Endothelial cell of umbilical vein (primary cell): ENCODE measurements at regions not wholly inside any gene's neighbourhood (a gene's known extent, or its start where the extent isn't known, plus 50 kb on each side); places are given as distances from the start of the nearest gene placed in this dataset.

Source experiments
- BruUV-seq: library from RNA; stranded (reverse); fragments of 400-500 nt; replicated peaks from 2 replicates; lab custom pipeline; 2021; lab: Mats Ljungman, UMichigan
- CTCF ChIA-PET: fragments of 300-600, 350-600 bp; sonication (Branson Sonifier 250); formaldehyde crosslinking; loops from one replicate; lab custom pipeline; 2021; ENCODE audit warnings: antibody characterized with exemption, inconsistent platforms; lab: Charles Lee
- POLR2A ChIA-PET: fragments of 300-600, 350-600 bp; sonication (Branson Sonifier 250); formaldehyde crosslinking; loops from one replicate; lab custom pipeline; 2021; ENCODE audit warnings: antibody characterized with exemption, inconsistent platforms; lab: Charles Lee
- DNase-seq: peaks from one replicate; pipeline ENCODE4 v3.0.0-alpha.2; 2011; ENCODE audit warnings: low read depth, low spot score
- FAIRE-seq: peaks from 2 replicates; lab custom pipeline; 2011; peaks lifted over from hg19 to GRCh38; lab: Jason Lieb, UNC
- H2AFZ ChIP-seq: 2 replicates; pipeline ENCODE4 v1.6.0; 2012; ENCODE audit warnings: low read depth, low read length, control low read depth, inconsistent platforms
- H3K27ac ChIP-seq: 2 replicates; pipeline ENCODE4 v1.5.1; 2011; ENCODE audit warnings: low read depth, mild to moderate bottlenecking, control low read depth, low read length, moderate library complexity; ENCODE audit not compliant: insufficient read depth
- H3K27me3 ChIP-seq, 2 experiments: 2 replicates each; pipeline versions ENCODE4 v1.6.0 to v1.6.1; 2011; ENCODE audit warnings: low read length in 2 of 2, mixed read lengths in 1 of 2; ENCODE audit not compliant: control insufficient read depth in 2 of 2, insufficient read depth in 2 of 2
- H3K36me3 ChIP-seq, 2 experiments: 2 replicates in 1 of 2; 3 replicates in 1 of 2; pipeline ENCODE4 v1.5.1; 2011; ENCODE audit warnings: low read length in 2 of 2, mild to moderate bottlenecking in 1 of 2, moderate library complexity in 1 of 2; ENCODE audit not compliant: control insufficient read depth in 2 of 2, insufficient read depth in 2 of 2; ENCODE audit errors: extremely low read depth in 1 of 2
- H3K4me1 ChIP-seq: 3 replicates; pipeline ENCODE4 v1.5.1; 2011; ENCODE audit warnings: mild to moderate bottlenecking, low read length; ENCODE audit not compliant: control insufficient read depth, insufficient read depth; ENCODE audit errors: extremely low read depth
- H3K4me2 ChIP-seq: 2 replicates; pipeline ENCODE4 v1.6.1; 2011; ENCODE audit warnings: low read length, control low read depth, mixed read lengths; ENCODE audit not compliant: insufficient read depth
- H3K4me3 ChIP-seq, 3 experiments: fragments of 200-600 bp in 1 of 3; sonication (generic), shearing (Covaris generic) in 1 of 3; replicated peaks in 1 of 3; 2 replicates each; pipeline ENCODE4 v1.5.1; 2011 to 2016; ENCODE audit warnings: control low read depth in 3 of 3, low read length in 3 of 3, mild to moderate bottlenecking in 2 of 3, inconsistent platforms in 1 of 3, low read depth in 1 of 3, moderate library complexity in 1 of 3; ENCODE audit not compliant: insufficient read depth in 1 of 3
- H3K79me2 ChIP-seq: 2 replicates; pipeline ENCODE4 v1.6.0; 2012; ENCODE audit warnings: low read length, inconsistent platforms; ENCODE audit not compliant: control insufficient read depth, insufficient read depth
- H3K9ac ChIP-seq: replicated peaks from 2 replicates; pipeline ENCODE3; 2011; ENCODE audit warnings: low read length, control low read depth; ENCODE audit not compliant: insufficient read depth; ENCODE audit errors: extremely low read depth
- H3K9me1 ChIP-seq: replicated peaks from 3 replicates; pipeline ENCODE4 v1.6.0; 2011; ENCODE audit warnings: mild to moderate bottlenecking, low read length; ENCODE audit not compliant: control insufficient read depth, insufficient read depth; ENCODE audit errors: extremely low read depth
- H3K9me3 ChIP-seq: replicated peaks from 2 replicates; pipeline ENCODE4 v1.5.1; 2012; ENCODE audit warnings: low read length, inconsistent platforms; ENCODE audit not compliant: control insufficient read depth, insufficient read depth
- H4K20me1 ChIP-seq: replicated peaks from 2 replicates; pipeline ENCODE3; 2011; ENCODE audit warnings: mild to moderate bottlenecking, low read length; ENCODE audit not compliant: control insufficient read depth, insufficient read depth; ENCODE audit errors: extremely low read depth
- FOS ChIP-seq: IDR thresholded peaks from 2 replicates; pipeline ENCODE4 v1.6.1; 2011; ENCODE audit warnings: mild to moderate bottlenecking, low read length, moderate library complexity, borderline replicate concordance; ENCODE audit not compliant: insufficient read depth
- JUN ChIP-seq: IDR thresholded peaks from 2 replicates; pipeline ENCODE4 v1.6.1; 2011; ENCODE audit warnings: borderline replicate concordance, low read depth; ENCODE audit not compliant: insufficient read length, insufficient read depth
- POLR2A ChIP-seq: IDR thresholded peaks from 2 replicates; pipeline ENCODE4 v1.6.1; 2012; ENCODE audit warnings: low read depth, mild to moderate bottlenecking, control low read depth, low read length
- dilution Hi-C: fragments of 300-500 bp; cut with MboI; formaldehyde crosslinking; loops from one replicate; pipeline ENCODE4 v1.15.0; 2019; ENCODE audit warnings: low sequenced_read_pairs; ENCODE audit not compliant: extremely low pct_ligation_motif_present
- intact Hi-C: fragments of 100-400 bp; cut with micrococcal nuclease; formaldehyde crosslinking; loops from one replicate; pipeline ENCODE4 v1.10.0; 2022
- TF ChIP-seq, protein P1 (sequence below), 2 donors: IDR thresholded peaks; 1 replicate in 1 of 2; 2 replicates in 1 of 2; pipeline ENCODE4 v1.5.1; 2011; ENCODE audit warnings: low read length in 2 of 2, mild to moderate bottlenecking in 2 of 2, moderate library complexity in 2 of 2, control low read depth in 1 of 2, inconsistent platforms in 1 of 2, low read depth in 1 of 2; ENCODE audit not compliant: insufficient read depth in 1 of 2; ENCODE audit errors: extremely low read depth in 1 of 2
- TF ChIP-seq, protein P2 (sequence below): IDR thresholded peaks from 2 replicates; pipeline ENCODE4 v1.6.1; 2011; ENCODE audit not compliant: insufficient read depth, insufficient read length

DNA sequence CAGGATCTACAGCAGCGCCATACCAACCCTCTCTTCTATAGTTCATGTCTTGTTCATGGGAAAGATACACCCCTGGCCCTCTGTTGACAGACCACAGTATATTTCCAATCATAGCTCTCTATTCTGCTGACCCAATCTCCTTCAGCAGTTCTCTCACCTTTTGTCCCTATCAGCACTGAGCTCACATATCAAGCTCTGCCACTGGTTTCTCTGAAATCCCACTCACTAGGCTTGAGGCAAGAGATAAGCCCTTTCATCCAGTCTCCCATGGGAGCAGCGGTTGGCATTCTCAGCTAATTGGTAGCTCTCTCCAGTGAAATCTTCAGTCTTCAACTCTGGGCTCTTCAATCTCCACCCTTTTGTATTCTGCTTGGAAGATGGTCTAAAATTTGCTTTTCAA is 313.4 kb downstream of the GJA1 start:
- no peak for DNase-seq
- Histone ChIP-seq H3K4me2 (no peak overlapping the region), H3K36me3 (no peaks in the 10 kb centered on the region), H4K20me1 (no peaks in the 10 kb centered on the region), H3K9me1 (no peaks in the 10 kb centered on the region), H3K27ac (no peak overlapping the region), H3K4me3 (no peak overlapping the region), H3K4me1 (no peaks in the 10 kb centered on the region), H2AFZ (no peak overlapping the region), H3K9ac (no peak overlapping the region), H3K79me2 (no peaks in the 10 kb centered on the region), H3K27me3 (no peaks in the 10 kb centered on the region), H3K9me3 (no peaks in the 10 kb centered on the region)
- FAIRE-seq, result no peak
- POLR2A ChIA-PET, result no interaction called here
- intact Hi-C loops (no loop called here), dilution Hi-C loops (no loop called here)
- TF ChIP-seq, protein P1, sequence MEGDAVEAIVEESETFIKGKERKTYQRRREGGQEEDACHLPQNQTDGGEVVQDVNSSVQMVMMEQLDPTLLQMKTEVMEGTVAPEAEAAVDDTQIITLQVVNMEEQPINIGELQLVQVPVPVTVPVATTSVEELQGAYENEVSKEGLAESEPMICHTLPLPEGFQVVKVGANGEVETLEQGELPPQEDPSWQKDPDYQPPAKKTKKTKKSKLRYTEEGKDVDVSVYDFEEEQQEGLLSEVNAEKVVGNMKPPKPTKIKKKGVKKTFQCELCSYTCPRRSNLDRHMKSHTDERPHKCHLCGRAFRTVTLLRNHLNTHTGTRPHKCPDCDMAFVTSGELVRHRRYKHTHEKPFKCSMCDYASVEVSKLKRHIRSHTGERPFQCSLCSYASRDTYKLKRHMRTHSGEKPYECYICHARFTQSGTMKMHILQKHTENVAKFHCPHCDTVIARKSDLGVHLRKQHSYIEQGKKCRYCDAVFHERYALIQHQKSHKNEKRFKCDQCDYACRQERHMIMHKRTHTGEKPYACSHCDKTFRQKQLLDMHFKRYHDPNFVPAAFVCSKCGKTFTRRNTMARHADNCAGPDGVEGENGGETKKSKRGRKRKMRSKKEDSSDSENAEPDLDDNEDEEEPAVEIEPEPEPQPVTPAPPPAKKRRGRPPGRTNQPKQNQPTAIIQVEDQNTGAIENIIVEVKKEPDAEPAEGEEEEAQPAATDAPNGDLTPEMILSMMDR (IDR thresholded peaks at IDR 0.05; ENCODE audit: extremely low read depth in 1 of 2, insufficient read depth in 1 of 2, low read depth in 1 of 2, low read length in 2 of 2), result no peak
- no peak for TF ChIP-seq JUN
- TF ChIP-seq POLR2A, result no peak
- BruUV-seq, result no TSS peak
- CTCF ChIA-PET, result interaction anchor here (1.0 kb wide), 1 partner anchor 39 kb away, joined by 3 read pairs; no protein-coding TSS in a partner anchor

DNA sequence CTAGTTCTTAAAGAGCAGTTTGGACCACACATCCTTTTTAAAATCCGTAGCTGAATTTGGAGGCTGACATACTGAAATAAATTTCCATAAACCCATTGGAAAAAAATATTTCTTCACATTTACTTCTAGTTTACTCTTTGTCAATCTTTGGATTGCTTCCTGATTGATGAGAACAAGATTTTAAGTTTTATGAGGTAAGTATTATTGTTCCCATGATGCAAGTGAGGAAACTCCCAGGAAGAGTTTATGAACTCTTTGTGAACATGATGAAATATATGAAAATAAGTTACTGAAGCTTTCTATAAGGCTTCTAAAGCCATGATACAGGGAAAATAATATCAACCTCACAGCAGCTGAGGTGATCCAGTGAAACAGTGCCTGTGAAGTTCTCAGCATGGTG is 320.0 kb downstream of the GJA1 start:
- POLR2A ChIA-PET, result no interaction called here
- no peaks in the 10 kb centered on the region for H4K20me1 ChIP-seq
- H3K27ac ChIP-seq, result no peak overlapping the region
- no peaks in the 10 kb centered on the region for H3K27me3 ChIP-seq
- H3K9ac ChIP-seq, result no peak overlapping the region
- no TSS peak for BruUV-seq
- H3K4me2 ChIP-seq, result no peak overlapping the region
- no peaks in the 10 kb centered on the region for H3K9me3 ChIP-seq
- dilution Hi-C loops (no loop called here), intact Hi-C loops (loop anchor here (5.0 kb wide), 1 partner anchor 62 kb away; no protein-coding TSS in a partner anchor)
- no peak overlapping the region for H2AFZ ChIP-seq
- no peak for TF ChIP-seq POLR2A
- TF ChIP-seq, protein P2, sequence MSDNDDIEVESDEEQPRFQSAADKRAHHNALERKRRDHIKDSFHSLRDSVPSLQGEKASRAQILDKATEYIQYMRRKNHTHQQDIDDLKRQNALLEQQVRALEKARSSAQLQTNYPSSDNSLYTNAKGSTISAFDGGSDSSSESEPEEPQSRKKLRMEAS, result no peak
- TF ChIP-seq FOS, result no peak
- TF ChIP-seq JUN, result no peak
- TF ChIP-seq, protein P1 (IDR thresholded peaks at IDR 0.05; ENCODE audit: extremely low read depth in 1 of 2, insufficient read depth in 1 of 2, low read depth in 1 of 2, low read length in 2 of 2), result no peak
- H3K4me1 ChIP-seq, result no peaks in the 10 kb centered on the region
- H3K4me3 ChIP-seq, result no peak overlapping the region
- H3K79me2 ChIP-seq, result no peaks in the 10 kb centered on the region
- no peaks in the 10 kb centered on the region for H3K36me3 ChIP-seq
- FAIRE-seq (no peak), DNase-seq (no peak)
- H3K9me1 ChIP-seq, result no peaks in the 10 kb centered on the region
- CTCF ChIA-PET, result no interaction called here
